CD14-positive monocyte (primary cell): ENCODE measurements at regions not wholly inside any gene's neighbourhood (a gene's known extent, or its start where the extent isn't known, plus 50 kb on each side); places are given as distances from the start of the nearest gene placed in this dataset.

Source experiments
- DNase-seq, 3 donors: peaks; one replicate each; pipeline ENCODE4 v3.0.0-alpha.2; 2011 to 2022
- H2AFZ ChIP-seq: 2 replicates; pipeline ENCODE4 v1.6.0; 2012; ENCODE audit warnings: mild to moderate bottlenecking, low read depth, low read length, inconsistent platforms; ENCODE audit not compliant: insufficient read depth, poor library complexity, severe bottlenecking
- H3K27ac ChIP-seq, 2 donors: 1 replicate in 1 of 2; 2 replicates in 1 of 2; pipeline ENCODE4 v1.5.1; 2012 to 2013; ENCODE audit warnings: low read length in 2 of 2, control low read depth in 1 of 2, inconsistent platforms in 1 of 2, low read depth in 1 of 2, mild to moderate bottlenecking in 1 of 2
- H3K27me3 ChIP-seq, 2 donors: one replicate each; pipeline versions ENCODE4 v1.6.0 to v1.6.1; 2011 to 2013; ENCODE audit warnings: low read length in 2 of 2; ENCODE audit not compliant: control insufficient read depth in 2 of 2, insufficient read depth in 2 of 2
- H3K36me3 ChIP-seq, 2 donors: replicated peaks in 1 of 2; 1 replicate in 1 of 2; 2 replicates in 1 of 2; pipeline versions ENCODE4 v1.5.1 to v1.6.1; 2012 to 2013; ENCODE audit warnings: low read length in 2 of 2, control low read depth in 1 of 2, inconsistent platforms in 1 of 2, mild to moderate bottlenecking in 1 of 2; ENCODE audit not compliant: insufficient read depth in 2 of 2, control insufficient read depth in 1 of 2
- H3K4me1 ChIP-seq, 2 donors: 1 replicate in 1 of 2; 2 replicates in 1 of 2; pipeline versions ENCODE4 v1.5.1 to v1.6.1; 2012 to 2013; ENCODE audit warnings: low read length in 2 of 2, control low read depth in 1 of 2, inconsistent platforms in 1 of 2, mild to moderate bottlenecking in 1 of 2, moderate library complexity in 1 of 2; ENCODE audit not compliant: insufficient read depth in 2 of 2, control insufficient read depth in 1 of 2
- H3K4me2 ChIP-seq: replicated peaks from 2 replicates; pipeline ENCODE3; 2012; ENCODE audit warnings: low read length, moderate library complexity, mild to moderate bottlenecking; ENCODE audit not compliant: poor library complexity, severe bottlenecking; ENCODE audit errors: extremely low read depth
- H3K4me3 ChIP-seq, 3 experiments: fragments of 200-600 bp in 1 of 3; sonication (generic) in 1 of 3; replicated peaks in 1 of 3; 1 replicate in 2 of 3; 2 replicates in 1 of 3; pipeline ENCODE4 v1.5.1; 2011 to 2013; ENCODE audit warnings: low read length in 3 of 3, mild to moderate bottlenecking in 3 of 3, control low read depth in 2 of 3, low read depth in 2 of 3, inconsistent platforms in 1 of 3, moderate library complexity in 1 of 3
- H3K79me2 ChIP-seq: 2 replicates; pipeline ENCODE4 v1.6.0; 2012; ENCODE audit warnings: mild to moderate bottlenecking, control low read depth, inconsistent platforms, low read length, moderate library complexity; ENCODE audit not compliant: insufficient read depth
- H3K9ac ChIP-seq: 2 replicates; pipeline ENCODE4 v1.6.0; 2017; ENCODE audit warnings: low read length, mild to moderate bottlenecking; ENCODE audit not compliant: insufficient read depth, poor library complexity, severe bottlenecking
- H3K9me3 ChIP-seq, 2 donors: replicated peaks in 1 of 2; 1 replicate in 1 of 2; 2 replicates in 1 of 2; pipeline versions ENCODE4 v1.5.1 to v1.6.1; 2012 to 2013; ENCODE audit warnings: low read length in 2 of 2, control low read depth in 1 of 2; ENCODE audit not compliant: control insufficient read depth in 1 of 2, insufficient read depth in 1 of 2
- H4K20me1 ChIP-seq: 2 replicates; pipeline ENCODE4 v1.6.0; 2012; ENCODE audit warnings: mild to moderate bottlenecking, low read length, control low read depth, moderate library complexity; ENCODE audit not compliant: insufficient read depth
- H3K27ac Mint-ChIP-seq, 7 donors: one replicate each; pipeline ENCODE4 v1.8.0; 2020; ENCODE audit warnings: mild to moderate bottlenecking in 7 of 7, mixed read lengths in 7 of 7, moderate library complexity in 6 of 7, inconsistent platforms in 2 of 7
- H3K27me3 Mint-ChIP-seq, 3 donors: one replicate each; pipeline ENCODE4 v1.8.0; 2021 to 2022; ENCODE audit warnings: low read depth in 3 of 3, mild to moderate bottlenecking in 3 of 3, mixed read lengths in 3 of 3, moderate library complexity in 3 of 3, inconsistent platforms in 1 of 3
- H3K36me3 Mint-ChIP-seq, 2 donors: one replicate each; pipeline ENCODE4 v1.8.0; 2020; ENCODE audit warnings: mixed read lengths in 2 of 2, inconsistent platforms in 1 of 2, mild to moderate bottlenecking in 1 of 2
- H3K4me1 Mint-ChIP-seq: one replicate; pipeline ENCODE4 v1.8.0; 2020; ENCODE audit warnings: mild to moderate bottlenecking, mixed read lengths
- H3K4me3 Mint-ChIP-seq, 2 donors: one replicate each; pipeline ENCODE4 v1.8.0; 2020; ENCODE audit warnings: mild to moderate bottlenecking in 2 of 2, mixed read lengths in 2 of 2, moderate library complexity in 1 of 2
- H3K9me3 Mint-ChIP-seq, 7 donors: one replicate each; pipeline ENCODE4 v1.8.0; 2020 to 2022; ENCODE audit warnings: mixed read lengths in 7 of 7, mild to moderate bottlenecking in 6 of 7, moderate library complexity in 6 of 7, inconsistent platforms in 2 of 7
- WGBS: methylation state at CpG from one replicate; pipeline ENCODE4 v1.1.5; 2013; ENCODE audit warnings: missing lambda C conversion rate; ENCODE audit not compliant: insufficient coverage; 5-methylcytosine and 5-hydroxymethylcytosine counted together
- intact Hi-C, 2 donors: fragments of 100-400 bp; cut with micrococcal nuclease; formaldehyde crosslinking; loops; one replicate each; pipeline versions ENCODE4 v1.15.0 to v1.15.1; 2023
- TF ChIP-seq, protein P1 (sequence below): fragments of 200-600 bp; IDR thresholded peaks from one replicate; pipeline ENCODE4 v1.8.0; 2022; ENCODE audit warnings: antibody characterized with exemption, mild to moderate bottlenecking

DNA sequence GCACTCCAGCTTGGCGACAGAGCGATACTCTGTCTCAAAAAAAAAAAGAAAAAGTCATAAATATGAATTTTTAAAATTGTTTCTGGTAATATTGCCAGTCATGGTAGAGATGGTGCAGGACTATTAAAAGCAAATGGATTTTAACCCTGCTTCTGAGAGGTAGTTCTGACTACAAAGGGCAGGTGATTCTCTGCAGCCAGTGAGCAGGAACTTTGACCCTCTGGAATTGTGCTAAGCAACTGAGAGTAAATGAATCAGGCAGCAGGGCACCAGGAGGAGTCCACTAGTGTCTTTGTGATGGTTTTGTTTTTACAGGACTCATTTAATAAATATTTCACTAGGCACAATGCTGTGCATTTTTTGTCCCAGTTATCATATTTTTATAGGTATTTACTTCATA is 781.2 kb downstream of the TLE4 start:
- Histone ChIP-seq H3K79me2 (no peaks in the 10 kb centered on the region), H4K20me1 (no peaks in the 10 kb centered on the region), H3K36me3 (no peaks in the 10 kb centered on the region), H3K4me2 (no peak overlapping the region), H3K4me3 (no peak overlapping the region), H3K9ac (no peak overlapping the region), H3K27me3 (no peaks in the 10 kb centered on the region), H3K4me1 (no peaks in the 10 kb centered on the region), H2AFZ (no peak overlapping the region), H3K9me3 (peaks cover 17 to 20% of the 10 kb centered on the region in 2 donors), H3K27ac (no peak overlapping the region)
- Mint-ChIP-seq H3K4me1 (no peaks in the 10 kb centered on the region), H3K4me3 (no peak overlapping the region), H3K27ac (no peak overlapping the region), H3K36me3 (no peaks in the 10 kb centered on the region), H3K9me3 (peaks cover 9 to 20% (median 12%) of the 10 kb centered on the region in 7 donors), H3K27me3 (peaks cover 0 to 1% (median 0%) of the 10 kb centered on the region in 3 donors)
- TF ChIP-seq, protein P1, sequence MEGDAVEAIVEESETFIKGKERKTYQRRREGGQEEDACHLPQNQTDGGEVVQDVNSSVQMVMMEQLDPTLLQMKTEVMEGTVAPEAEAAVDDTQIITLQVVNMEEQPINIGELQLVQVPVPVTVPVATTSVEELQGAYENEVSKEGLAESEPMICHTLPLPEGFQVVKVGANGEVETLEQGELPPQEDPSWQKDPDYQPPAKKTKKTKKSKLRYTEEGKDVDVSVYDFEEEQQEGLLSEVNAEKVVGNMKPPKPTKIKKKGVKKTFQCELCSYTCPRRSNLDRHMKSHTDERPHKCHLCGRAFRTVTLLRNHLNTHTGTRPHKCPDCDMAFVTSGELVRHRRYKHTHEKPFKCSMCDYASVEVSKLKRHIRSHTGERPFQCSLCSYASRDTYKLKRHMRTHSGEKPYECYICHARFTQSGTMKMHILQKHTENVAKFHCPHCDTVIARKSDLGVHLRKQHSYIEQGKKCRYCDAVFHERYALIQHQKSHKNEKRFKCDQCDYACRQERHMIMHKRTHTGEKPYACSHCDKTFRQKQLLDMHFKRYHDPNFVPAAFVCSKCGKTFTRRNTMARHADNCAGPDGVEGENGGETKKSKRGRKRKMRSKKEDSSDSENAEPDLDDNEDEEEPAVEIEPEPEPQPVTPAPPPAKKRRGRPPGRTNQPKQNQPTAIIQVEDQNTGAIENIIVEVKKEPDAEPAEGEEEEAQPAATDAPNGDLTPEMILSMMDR: no peak
- 90% methylated on average over 2 of the region's 2 CpGs for whole genome bisulfite sequencing
- no peak for DNase-seq
- intact Hi-C loops: no loop called here

- no peaks in the 10 kb centered on the region for H3K27me3 ChIP-seq
- H3K79me2 ChIP-seq: no peaks in the 10 kb centered on the region
- H3K4me2 ChIP-seq: no peak overlapping the region
- TF ChIP-seq, protein P1: no peak
- Mint-ChIP-seq H3K27ac (no peak overlapping the region), H3K36me3 (no peaks in the 10 kb centered on the region), H3K4me1 (no peaks in the 10 kb centered on the region), H3K27me3 (peaks cover 0 to 1% (median 0%) of the 10 kb centered on the region in 3 donors), H3K4me3 (no peak overlapping the region), H3K9me3 (peaks cover 3 to 23% (median 9%) of the 10 kb centered on the region in 7 donors)
- no peaks in the 10 kb centered on the region for H3K36me3 ChIP-seq
- peaks cover 4 to 6% of the 10 kb centered on the region in 2 donors for H3K9me3 ChIP-seq
- H3K4me3 ChIP-seq: no peak overlapping the region
- no CpG with 5 or more reads among the region's 1 CpG for WGBS
- H4K20me1 ChIP-seq: no peaks in the 10 kb centered on the region
- DNase-seq: no peak
- H3K27ac ChIP-seq: no peak overlapping the region
- H2AFZ ChIP-seq: no peak overlapping the region
- no peak overlapping the region for H3K9ac ChIP-seq
- intact Hi-C loops: no loop called here
- no peaks in the 10 kb centered on the region for H3K4me1 ChIP-seq
These were observed 779.8 kb downstream of the TLE4 start for GRCh38 chr9:80351612-80352011.
